SJSA1 (cell line): ENCODE measurements at regions not wholly inside any gene's neighbourhood (a gene's known extent, or its start where the extent isn't known, plus 50 kb on each side); places are given as distances from the start of the nearest gene placed in this dataset.

Experiments
- DNase-seq, 2 experiments: peaks; one replicate each; pipeline ENCODE4 v3.0.0-alpha.2; 2015 to 2020; ENCODE audit warnings: low spot score in 2 of 2, low read depth in 1 of 2
- H3K27ac ChIP-seq: fragments of 250-450 bp; sonication (Bioruptor Pico); 2 replicates; pipeline ENCODE4 v1.5.1; 2020; ENCODE audit warnings: mild to moderate bottlenecking, moderate library complexity
- H3K27me3 ChIP-seq: fragments of 250-450 bp; sonication (Bioruptor Pico); replicated peaks from 2 replicates; pipeline ENCODE4 v1.5.1; 2020; ENCODE audit warnings: mild to moderate bottlenecking, moderate library complexity
- H3K36me3 ChIP-seq: fragments of 250-450 bp; sonication (Bioruptor Pico); 2 replicates; pipeline ENCODE4 v1.5.1; 2020; ENCODE audit warnings: mild to moderate bottlenecking
- H3K4me1 ChIP-seq: fragments of 250-450 bp; sonication (Bioruptor Pico); replicated peaks from 2 replicates; pipeline ENCODE4 v1.6.1; 2021; ENCODE audit warnings: mild to moderate bottlenecking
- H3K4me3 ChIP-seq: fragments of 250-450 bp; sonication (Bioruptor Pico); 2 replicates; pipeline ENCODE4 v1.5.1; 2020; ENCODE audit warnings: mild to moderate bottlenecking
- H3K9me3 ChIP-seq: fragments of 250-450 bp; sonication (Bioruptor Pico); replicated peaks from 2 replicates; pipeline ENCODE4 v1.5.1; 2020; ENCODE audit warnings: mild to moderate bottlenecking

DNA sequence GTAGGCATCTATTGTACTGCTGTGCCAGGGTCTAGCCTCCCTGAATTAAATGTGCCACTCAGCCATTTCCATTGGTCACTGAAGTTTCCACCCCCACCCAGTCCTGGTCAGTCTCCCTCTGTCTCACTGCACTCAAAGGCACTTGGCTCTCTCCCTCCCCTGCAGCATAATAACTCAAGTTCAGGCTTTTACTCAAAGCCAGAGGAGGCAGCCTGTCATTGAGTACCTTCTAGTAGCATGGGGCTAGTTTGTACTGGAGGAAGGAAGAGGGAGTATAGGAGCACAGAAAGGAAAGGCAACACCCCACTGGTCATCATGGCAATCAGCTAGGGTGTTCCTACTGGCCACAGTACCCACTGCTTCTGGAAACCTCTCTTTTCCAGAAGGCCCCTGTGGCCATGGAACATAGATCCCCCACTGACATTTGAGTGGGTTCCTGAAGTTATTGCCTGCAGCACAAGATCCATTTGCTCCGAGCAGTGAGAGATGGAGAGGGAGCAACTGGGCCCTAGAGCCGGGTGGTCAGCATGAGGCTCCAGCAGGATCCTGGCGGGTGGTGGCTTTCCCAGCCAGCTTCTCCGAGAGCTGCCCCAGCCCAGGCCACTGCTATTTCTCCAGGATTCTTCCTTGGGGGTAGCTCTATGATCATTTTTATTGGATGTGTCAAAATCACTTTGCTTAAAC, 89.9 kb upstream of the CPEB4 start:
- no peak overlapping the region for H3K27ac ChIP-seq
- DNase-seq, result no peak
- H3K27me3 ChIP-seq, result no peaks in the 10 kb centered on the region
- H3K9me3 ChIP-seq, result no peaks in the 10 kb centered on the region
- H3K4me3 ChIP-seq, result no peak overlapping the region
- H3K36me3 ChIP-seq, result no peaks in the 10 kb centered on the region
- no peaks in the 10 kb centered on the region for H3K4me1 ChIP-seq

DNA sequence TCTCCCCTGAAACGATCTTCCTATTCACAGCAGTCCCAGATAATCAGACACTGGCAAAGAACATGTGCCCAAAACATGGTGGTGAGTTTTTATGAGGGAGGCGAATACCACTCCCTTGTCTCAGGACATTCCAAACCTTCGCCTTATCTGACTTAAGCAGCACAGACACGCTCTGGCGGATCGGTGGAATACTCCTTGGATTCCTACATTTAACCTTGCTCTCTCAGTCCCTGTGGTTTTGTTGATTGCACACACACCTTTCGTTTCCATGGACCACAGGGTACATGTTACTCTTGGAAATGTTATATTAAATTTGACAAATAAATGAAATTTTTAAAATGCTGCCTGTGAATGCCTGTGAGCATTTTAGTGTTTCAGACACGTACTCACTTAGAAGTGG, 87.8 kb upstream of the CPEB4 start:
- Histone ChIP-seq H3K4me3 (no peak overlapping the region), H3K27me3 (no peaks in the 10 kb centered on the region), H3K4me1 (no peaks in the 10 kb centered on the region), H3K36me3 (no peaks in the 10 kb centered on the region), H3K9me3 (no peaks in the 10 kb centered on the region), H3K27ac (no peak overlapping the region)
- no peak for DNase-seq

- no peak overlapping the region for H3K27ac ChIP-seq
- no peak for DNase-seq
- H3K4me3 ChIP-seq, result no peak overlapping the region
- no peaks in the 10 kb centered on the region for H3K36me3 ChIP-seq
- H3K9me3 ChIP-seq, result no peaks in the 10 kb centered on the region
- no peaks in the 10 kb centered on the region for H3K4me1 ChIP-seq
- no peaks in the 10 kb centered on the region for H3K27me3 ChIP-seq
Observed at GRCh38 chr5:173801006-173801405, 87.1 kb upstream of the CPEB4 start.

GRCh38 chr5:173802670-173803165, 85.4 kb upstream of the CPEB4 start:
- Histone ChIP-seq H3K9me3 (no peaks in the 10 kb centered on the region), H3K4me1 (no peaks in the 10 kb centered on the region), H3K27me3 (no peaks in the 10 kb centered on the region), H3K36me3 (no peaks in the 10 kb centered on the region), H3K27ac (no peak overlapping the region), H3K4me3 (no peak overlapping the region)
- DNase-seq, result no peak

DNA sequence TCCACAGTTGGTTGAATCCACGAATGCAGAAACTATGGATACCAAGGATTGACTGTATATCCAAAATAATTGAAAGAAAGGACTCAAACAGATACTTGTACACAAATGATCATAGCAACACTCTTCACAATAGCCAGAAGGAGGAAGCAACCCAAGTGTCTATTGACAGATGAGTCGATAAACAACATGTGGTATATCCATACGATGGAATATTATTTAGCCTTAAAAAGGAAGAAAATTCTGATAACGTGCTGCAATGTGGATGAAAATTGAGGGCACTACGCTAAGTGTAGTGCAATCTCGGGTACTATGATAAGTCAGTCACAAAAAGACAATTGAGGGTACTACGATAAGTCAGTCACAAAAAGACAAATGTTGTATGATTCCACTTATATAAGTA, 83.6 kb upstream of the CPEB4 start:
- Histone ChIP-seq H3K4me3 (no peak overlapping the region), H3K4me1 (no peaks in the 10 kb centered on the region), H3K36me3 (no peaks in the 10 kb centered on the region), H3K9me3 (no peaks in the 10 kb centered on the region), H3K27ac (no peak overlapping the region), H3K27me3 (no peaks in the 10 kb centered on the region)
- no peak for DNase-seq

- no peak for DNase-seq
- no peaks in the 10 kb centered on the region for H3K36me3 ChIP-seq
- no peak overlapping the region for H3K27ac ChIP-seq
- H3K9me3 ChIP-seq, result no peaks in the 10 kb centered on the region
- no peak overlapping the region for H3K4me3 ChIP-seq
- no peaks in the 10 kb centered on the region for H3K27me3 ChIP-seq
- H3K4me1 ChIP-seq, result no peaks in the 10 kb centered on the region
Observed at GRCh38 chr5:173806270-173807035, 81.7 kb upstream of the CPEB4 start.

DNA sequence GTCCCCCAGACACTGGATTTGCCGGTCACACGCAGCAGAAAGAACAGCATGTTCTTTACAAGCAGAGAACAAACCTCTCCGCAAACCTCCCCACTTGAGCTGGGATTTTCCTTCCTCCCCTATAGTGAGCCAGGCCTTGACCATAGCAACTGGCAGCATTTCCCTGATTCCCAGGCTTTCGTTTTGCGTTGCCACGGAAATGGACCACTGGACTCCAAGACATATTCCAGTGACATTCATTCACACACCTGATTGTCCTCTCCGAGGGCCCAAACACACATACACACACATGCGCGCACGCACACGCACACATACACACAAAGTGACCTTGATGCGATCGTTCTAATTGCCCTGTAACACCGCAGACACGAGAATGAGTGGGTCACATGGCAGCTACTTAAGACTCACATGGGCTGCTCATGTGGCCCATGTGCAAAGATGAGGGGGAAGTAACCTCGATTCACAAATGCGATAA, 80.9 kb upstream of the CPEB4 start:
- no peaks in the 10 kb centered on the region for H3K27me3 ChIP-seq
- no peak overlapping the region for H3K4me3 ChIP-seq
- no peaks in the 10 kb centered on the region for H3K36me3 ChIP-seq
- no peak overlapping the region for H3K27ac ChIP-seq
- no peak for DNase-seq
- no peaks in the 10 kb centered on the region for H3K4me1 ChIP-seq
- no peaks in the 10 kb centered on the region for H3K9me3 ChIP-seq

DNA sequence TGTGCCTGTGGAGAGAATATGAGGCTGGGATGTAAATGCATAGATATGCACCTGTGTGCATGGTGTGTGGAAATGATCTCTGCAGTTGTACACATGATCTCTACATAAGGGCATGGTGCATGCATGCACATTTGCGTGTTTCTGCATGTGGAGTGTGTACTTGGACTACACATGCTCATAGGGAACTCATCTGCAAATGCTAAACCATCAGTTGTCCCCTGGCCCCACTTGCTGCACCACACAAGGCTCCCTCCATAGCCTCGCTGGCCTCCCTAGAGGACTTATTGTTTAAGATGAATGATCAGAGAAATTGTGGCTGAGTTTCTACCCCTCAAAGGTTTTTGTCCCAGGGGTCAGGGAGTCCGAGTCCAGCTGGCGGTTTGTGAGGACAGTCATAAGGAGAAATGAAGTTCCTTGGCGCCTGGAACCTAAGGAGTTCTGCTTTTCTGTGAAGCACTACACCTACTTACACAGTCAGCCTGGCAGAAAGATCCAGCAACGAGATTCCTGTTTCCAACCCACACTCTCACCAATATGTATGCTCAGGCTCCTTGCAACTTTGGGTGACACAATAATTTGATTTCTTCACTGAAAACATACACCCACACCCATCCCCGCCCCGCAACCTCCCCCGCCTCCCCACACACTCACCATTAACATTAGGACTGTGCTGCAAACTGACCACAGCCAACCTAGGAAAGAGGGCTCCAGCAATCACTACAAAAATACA, 79.9 kb upstream of the CPEB4 start:
- DNase-seq, result no peak

GRCh38 chr5:173809014-173809413, 79.1 kb upstream of the CPEB4 start:
- no peak overlapping the region for H3K27ac ChIP-seq
- H3K4me1 ChIP-seq, result no peaks in the 10 kb centered on the region
- no peak for DNase-seq
- H3K4me3 ChIP-seq, result no peak overlapping the region
- no peaks in the 10 kb centered on the region for H3K27me3 ChIP-seq
- H3K36me3 ChIP-seq, result no peaks in the 10 kb centered on the region
- no peaks in the 10 kb centered on the region for H3K9me3 ChIP-seq

More for the DNA sequence above, 79.9 kb upstream of the CPEB4 start:
- Histone ChIP-seq H3K9me3 (no peaks in the 10 kb centered on the region), H3K36me3 (no peaks in the 10 kb centered on the region), H3K4me1 (no peaks in the 10 kb centered on the region), H3K27ac (no peak overlapping the region), H3K27me3 (no peaks in the 10 kb centered on the region), H3K4me3 (no peak overlapping the region)

DNA sequence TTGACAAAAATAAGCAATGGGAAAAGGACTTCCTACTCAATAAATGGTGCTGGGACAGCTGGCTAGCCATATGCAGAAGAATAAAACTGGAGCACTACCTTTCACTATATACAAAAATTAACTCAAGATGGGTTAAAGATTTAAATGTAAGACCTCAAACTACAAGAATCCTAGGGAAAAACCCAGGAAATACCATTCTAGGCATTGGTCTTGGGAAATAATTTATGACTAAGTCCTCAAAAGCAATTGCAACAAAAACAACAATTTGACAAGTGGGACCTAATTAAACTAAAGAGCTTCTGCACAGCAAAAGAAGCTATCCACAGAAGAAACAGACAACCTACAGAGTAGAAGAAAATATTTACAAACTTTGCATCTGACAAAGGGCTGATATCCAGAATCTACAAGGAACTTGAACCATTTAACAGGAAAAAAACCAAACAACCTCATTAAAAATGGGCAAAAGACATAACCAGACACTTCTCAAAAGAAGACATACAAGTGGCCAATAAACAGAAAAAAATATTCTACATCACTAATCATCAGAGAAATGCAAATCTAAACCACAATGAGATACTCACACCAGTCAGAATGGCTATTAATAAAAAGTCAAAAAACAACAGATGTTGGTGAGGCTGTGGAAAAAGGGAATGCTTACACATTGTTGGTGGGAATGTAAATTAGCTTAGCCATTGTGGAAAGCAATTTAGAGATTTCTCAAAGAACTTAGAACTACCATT, 75.2 kb upstream of the CPEB4 start:
- Histone ChIP-seq H3K9me3 (no peaks in the 10 kb centered on the region), H3K36me3 (no peaks in the 10 kb centered on the region), H3K27me3 (no peaks in the 10 kb centered on the region), H3K27ac (no peak overlapping the region), H3K4me3 (no peak overlapping the region), H3K4me1 (no peaks in the 10 kb centered on the region)
- DNase-seq, result no peak

GRCh38 chr5:173814053-173814452, 74.1 kb upstream of the CPEB4 start:
- Histone ChIP-seq H3K27ac (no peak overlapping the region), H3K36me3 (no peaks in the 10 kb centered on the region), H3K27me3 (no peaks in the 10 kb centered on the region), H3K4me1 (no peaks in the 10 kb centered on the region), H3K4me3 (no peak overlapping the region), H3K9me3 (no peaks in the 10 kb centered on the region)
- DNase-seq, result no peak

DNA sequence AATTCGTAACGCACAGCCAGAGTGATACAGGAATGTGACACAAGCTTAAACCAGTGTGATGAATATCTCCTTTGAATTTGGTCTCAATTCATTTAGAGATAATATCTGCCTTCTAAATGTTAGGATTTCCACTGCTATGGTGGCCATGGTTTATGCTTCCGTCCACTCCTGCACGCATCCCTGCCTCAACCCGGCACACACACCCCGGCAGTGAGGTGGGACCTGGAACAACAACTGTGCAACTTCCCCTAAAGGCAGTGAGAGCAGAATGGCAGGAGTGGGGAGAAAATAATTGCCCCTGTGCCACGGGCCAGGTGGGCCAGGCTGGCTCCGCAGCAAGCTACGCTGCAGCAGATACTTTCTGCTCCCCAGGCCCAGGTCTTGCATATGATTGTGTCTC, 72.6 kb upstream of the CPEB4 start:
- no peaks in the 10 kb centered on the region for H3K4me1 ChIP-seq
- no peaks in the 10 kb centered on the region for H3K9me3 ChIP-seq
- H3K27me3 ChIP-seq, result no peaks in the 10 kb centered on the region
- no peaks in the 10 kb centered on the region for H3K36me3 ChIP-seq
- no peak overlapping the region for H3K27ac ChIP-seq
- DNase-seq, result no peak
- H3K4me3 ChIP-seq, result no peak overlapping the region

- Histone ChIP-seq H3K9me3 (no peaks in the 10 kb centered on the region), H3K4me3 (no peak overlapping the region), H3K36me3 (no peaks in the 10 kb centered on the region), H3K27ac (no peak overlapping the region), H3K4me1 (no peaks in the 10 kb centered on the region), H3K27me3 (no peaks in the 10 kb centered on the region)
- DNase-seq, result no peak
Observed at GRCh38 chr5:173816728-173817127, 71.4 kb upstream of the CPEB4 start.
